A549 (cell line): ENCODE measurements at regions not wholly inside any gene's neighbourhood (a gene's known extent, or its start where the extent isn't known, plus 50 kb on each side); places are given as distances from the start of the nearest gene placed in this dataset.

Source experiments
- ZFP36 ChIP-seq: fragments of 450-650 bp; IDR thresholded peaks from 2 replicates; pipeline ENCODE4 v1.6.1; 2014; ENCODE audit warnings: borderline replicate concordance; ENCODE audit not compliant: partially characterized antibody
- TF ChIP-seq, protein P1 (sequence below): fragments of >200 bp; sonication (Bioruptor Twin); formaldehyde crosslinking; IDR thresholded peaks from 3 replicates; pipeline ENCODE4 v1.5.1; 2016

DNA sequence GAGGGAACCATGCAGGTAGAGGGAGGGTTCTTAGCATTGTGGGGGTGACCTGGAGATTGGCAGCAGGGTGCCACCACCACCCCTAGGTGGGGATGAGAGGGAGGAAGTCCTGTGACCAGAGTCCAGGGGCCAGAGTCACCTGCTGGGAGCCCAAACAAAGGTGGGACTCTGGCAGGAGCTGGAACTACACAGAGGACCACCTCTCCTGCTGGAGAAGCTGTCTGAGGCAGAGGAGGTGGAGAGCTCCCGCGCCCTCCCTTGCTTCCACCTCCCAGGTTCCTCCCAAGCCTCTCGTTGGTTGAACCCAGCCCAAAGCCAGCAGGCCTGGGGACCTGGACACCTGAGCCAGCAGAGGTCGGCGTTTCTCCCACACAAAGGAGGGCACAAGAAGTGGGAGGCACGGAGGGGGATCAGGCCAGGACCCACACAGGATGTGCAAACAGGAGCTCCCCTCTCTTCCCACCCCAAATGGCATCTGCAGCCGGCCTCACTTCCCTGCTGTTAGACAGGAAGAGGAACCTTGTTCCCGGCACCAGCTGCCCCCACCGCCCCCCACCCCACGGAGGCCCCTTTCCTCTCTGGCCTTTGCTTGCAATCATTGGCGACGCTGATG, 154.6 kb downstream of the SEC14L1 start:
- TF ChIP-seq ZFP36 = no peak
- TF ChIP-seq, protein P1, sequence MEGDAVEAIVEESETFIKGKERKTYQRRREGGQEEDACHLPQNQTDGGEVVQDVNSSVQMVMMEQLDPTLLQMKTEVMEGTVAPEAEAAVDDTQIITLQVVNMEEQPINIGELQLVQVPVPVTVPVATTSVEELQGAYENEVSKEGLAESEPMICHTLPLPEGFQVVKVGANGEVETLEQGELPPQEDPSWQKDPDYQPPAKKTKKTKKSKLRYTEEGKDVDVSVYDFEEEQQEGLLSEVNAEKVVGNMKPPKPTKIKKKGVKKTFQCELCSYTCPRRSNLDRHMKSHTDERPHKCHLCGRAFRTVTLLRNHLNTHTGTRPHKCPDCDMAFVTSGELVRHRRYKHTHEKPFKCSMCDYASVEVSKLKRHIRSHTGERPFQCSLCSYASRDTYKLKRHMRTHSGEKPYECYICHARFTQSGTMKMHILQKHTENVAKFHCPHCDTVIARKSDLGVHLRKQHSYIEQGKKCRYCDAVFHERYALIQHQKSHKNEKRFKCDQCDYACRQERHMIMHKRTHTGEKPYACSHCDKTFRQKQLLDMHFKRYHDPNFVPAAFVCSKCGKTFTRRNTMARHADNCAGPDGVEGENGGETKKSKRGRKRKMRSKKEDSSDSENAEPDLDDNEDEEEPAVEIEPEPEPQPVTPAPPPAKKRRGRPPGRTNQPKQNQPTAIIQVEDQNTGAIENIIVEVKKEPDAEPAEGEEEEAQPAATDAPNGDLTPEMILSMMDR = no peak
